AG10803 (cell line): ENCODE measurements at regions not wholly inside any gene's neighbourhood (a gene's known extent, or its start where the extent isn't known, plus 50 kb on each side); places are given as distances from the start of the nearest gene placed in this dataset.
"Not testable (repeated sequence)": the region's sequence is repeated elsewhere in the genome, so short reads cannot be mapped to it uniquely, and the experiment has no call there.

Experiments
- DNase-seq: peaks from one replicate; pipeline ENCODE4 v3.0.0; 2010; ENCODE audit warnings: low read depth
- H3K4me3 ChIP-seq: 2 replicates; pipeline ENCODE4 v1.5.1; 2011; ENCODE audit warnings: mild to moderate bottlenecking, low read length, control low read depth
- CTCF ChIP-seq: conservative IDR thresholded peaks from 2 replicates; pipeline ENCODE4 v1.5.1; 2011; ENCODE audit warnings: mild to moderate bottlenecking, low read length, control low read depth, inconsistent platforms

GRCh38 chr4:137901114-137901513, 341.0 kb downstream of the SLC7A11 start:
- TF ChIP-seq CTCF = no peak
- DNase-seq = no peak

GRCh38 chr4:137896221-137896737, 345.9 kb downstream of the SLC7A11 start:
- H3K4me3 ChIP-seq = no peak overlapping the region
- TF ChIP-seq CTCF = no peak
- peak; percentile 5 for DNase-seq

More at GRCh38 chr4:137901114-137901513, 341.0 kb downstream of the SLC7A11 start:
- no peak overlapping the region for H3K4me3 ChIP-seq

DNA sequence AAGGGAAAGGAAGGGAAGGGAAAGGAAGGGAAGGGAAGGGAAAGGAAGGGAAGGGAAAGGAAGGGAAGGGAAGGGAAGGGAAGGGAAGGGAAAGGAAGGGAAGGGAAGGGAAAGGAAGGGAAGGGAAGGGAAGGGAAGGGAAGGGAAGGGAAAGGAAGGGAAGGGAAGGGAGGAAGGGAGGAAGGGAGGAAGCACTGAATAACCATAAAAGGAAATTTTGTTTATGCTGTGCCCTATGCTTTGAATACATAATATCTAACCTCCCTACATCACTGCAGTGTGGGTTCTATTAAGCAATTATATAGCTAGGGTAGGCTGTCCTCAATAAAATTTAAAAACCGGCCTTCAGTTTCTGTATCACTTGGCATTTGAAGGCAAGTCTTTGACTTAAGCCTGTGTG, 346.6 kb downstream of the SLC7A11 start:
- H3K4me3 ChIP-seq, DNase-seq: not testable (repeated sequence)

- peak; percentile 26 for DNase-seq
- no peak overlapping the region for H3K4me3 ChIP-seq
- no peak for TF ChIP-seq CTCF
Observed at GRCh38 chr4:137892134-137892533, 350.0 kb downstream of the SLC7A11 start.

GRCh38 chr4:137890812-137891211, 351.3 kb downstream of the SLC7A11 start:
- no peak for DNase-seq
- H3K4me3 ChIP-seq = no peak overlapping the region
- no peak for TF ChIP-seq CTCF

- no peak for DNase-seq
- no peak for TF ChIP-seq CTCF
- no peak overlapping the region for H3K4me3 ChIP-seq
Observed at GRCh38 chr4:137881641-137882040, 349.3 kb upstream of the PCDH18 start.

- DNase-seq, H3K4me3 ChIP-seq: not testable (repeated sequence)
Observed at GRCh38 chr4:137868067-137868466, 335.8 kb upstream of the PCDH18 start.

- DNase-seq = no peak
- TF ChIP-seq CTCF = no peak
- no peak overlapping the region for H3K4me3 ChIP-seq
Observed at GRCh38 chr4:137866671-137867070, 334.4 kb upstream of the PCDH18 start.
